Smooth muscle cell (in vitro differentiated cells): ENCODE measurements at regions not wholly inside any gene's neighbourhood (a gene's known extent, or its start where the extent isn't known, plus 50 kb on each side); places are given as distances from the start of the nearest gene placed in this dataset.

Experiments
- DNase-seq: peaks from one replicate; lab custom pipeline; 2025; ENCODE audit not compliant: unreplicated experiment; lab: John Stamatoyannopoulos, UW
- H2AFZ ChIP-seq: fragments of 200-600 bp; sonication (generic); 2 replicates; pipeline ENCODE4 v1.6.0; 2016; ENCODE audit warnings: antibody characterized with exemption, low read depth, mild to moderate bottlenecking
- H3F3A ChIP-seq: fragments of 200-600 bp; sonication (generic); 2 replicates; pipeline ENCODE4 v1.6.0; 2017; ENCODE audit warnings: antibody characterized with exemption, low read depth
- H3K27ac ChIP-seq: fragments of 200-600 bp; sonication (generic); 2 replicates; pipeline ENCODE4 v1.5.1; 2016; ENCODE audit warnings: low read depth, mild to moderate bottlenecking
- H3K27me3 ChIP-seq: fragments of 200-600 bp; sonication (generic); 2 replicates; pipeline ENCODE4 v1.6.1; 2016; ENCODE audit warnings: low read depth, mild to moderate bottlenecking
- H3K36me3 ChIP-seq: fragments of 200-600 bp; sonication (generic); 2 replicates; pipeline ENCODE4 v1.5.1; 2016; ENCODE audit warnings: low read depth
- H3K4me1 ChIP-seq: fragments of 200-600 bp; sonication (generic); 2 replicates; pipeline ENCODE4 v1.5.1; 2016; ENCODE audit warnings: low read depth
- H3K4me2 ChIP-seq: fragments of 200-600 bp; sonication (generic); 2 replicates; pipeline ENCODE4 v1.6.0; 2016; ENCODE audit warnings: mild to moderate bottlenecking
- H3K4me3 ChIP-seq: fragments of 200-600 bp; sonication (generic); 2 replicates; pipeline ENCODE4 v1.5.1; 2016; ENCODE audit warnings: mild to moderate bottlenecking
- H3K79me2 ChIP-seq: fragments of 200-600 bp; sonication (generic); 2 replicates; pipeline ENCODE4 v1.6.0; 2016; ENCODE audit warnings: low read depth, mild to moderate bottlenecking
- H3K9ac ChIP-seq: fragments of 200-600 bp; sonication (generic); 2 replicates; pipeline ENCODE4 v1.6.0; 2016; ENCODE audit warnings: low read depth
- H3K9me3 ChIP-seq: fragments of 200-600 bp; sonication (generic); replicated peaks from 2 replicates; pipeline ENCODE4 v1.5.1; 2016; ENCODE audit warnings: low read depth
- H4K20me1 ChIP-seq: fragments of 200-600 bp; sonication (generic); 2 replicates; pipeline ENCODE4 v1.6.0; 2016; ENCODE audit warnings: low read depth
- WGBS: methylation state at CpG from one replicate; pipeline ENCODE4 v1.1.7; 2016; ENCODE audit warnings: low lambda C conversion rate; 5-methylcytosine and 5-hydroxymethylcytosine counted together
- TF ChIP-seq, protein P1 (sequence below): fragments of 200-600 bp; sonication (generic); IDR thresholded peaks from 2 replicates; pipeline ENCODE4 v1.5.1; 2017; ENCODE audit warnings: borderline replicate concordance, mild to moderate bottlenecking, antibody characterized with exemption; ENCODE audit not compliant: insufficient read depth, poor library complexity, severe bottlenecking

DNA sequence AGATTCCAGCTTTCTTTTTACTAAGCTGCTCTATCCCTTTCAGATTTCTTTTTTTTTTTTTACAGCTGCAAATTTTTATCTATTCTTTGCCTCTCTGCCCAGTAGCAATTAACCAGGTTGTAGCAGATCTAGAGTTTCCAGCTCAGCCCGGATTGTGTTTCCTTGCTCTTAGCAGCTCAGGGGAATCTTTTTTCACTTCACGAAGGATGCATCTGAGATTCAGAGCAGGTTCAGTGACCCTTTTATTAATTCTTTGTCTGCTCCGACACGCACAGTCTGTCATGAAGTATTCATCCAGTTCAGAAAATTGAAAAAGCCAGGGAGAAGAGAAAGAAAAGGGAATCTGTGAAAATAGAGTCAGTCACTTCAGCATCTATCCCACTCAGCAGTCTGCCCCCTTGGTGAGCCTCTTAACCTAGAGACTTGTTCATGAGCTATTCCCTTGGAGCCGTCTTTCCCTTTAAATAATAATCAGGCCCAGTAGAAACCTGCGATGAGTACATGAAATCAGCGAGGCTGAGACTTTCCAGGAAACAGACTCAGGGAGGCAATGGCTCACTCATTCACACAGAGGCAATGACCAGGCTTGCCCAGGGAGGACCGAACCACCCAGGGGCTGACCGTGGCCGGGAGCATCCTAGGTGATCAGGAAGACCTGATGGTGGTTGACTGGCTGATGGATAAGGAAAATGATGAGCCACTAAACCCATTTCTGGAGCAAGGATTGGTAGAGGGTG, 103.4 kb upstream of the ITGA6 start:
- DNase-seq: no peak
- 88% methylated on average over 10 of the region's 10 CpGs for WGBS
- H3K27ac ChIP-seq: no peak overlapping the region
- TF ChIP-seq, protein P1, sequence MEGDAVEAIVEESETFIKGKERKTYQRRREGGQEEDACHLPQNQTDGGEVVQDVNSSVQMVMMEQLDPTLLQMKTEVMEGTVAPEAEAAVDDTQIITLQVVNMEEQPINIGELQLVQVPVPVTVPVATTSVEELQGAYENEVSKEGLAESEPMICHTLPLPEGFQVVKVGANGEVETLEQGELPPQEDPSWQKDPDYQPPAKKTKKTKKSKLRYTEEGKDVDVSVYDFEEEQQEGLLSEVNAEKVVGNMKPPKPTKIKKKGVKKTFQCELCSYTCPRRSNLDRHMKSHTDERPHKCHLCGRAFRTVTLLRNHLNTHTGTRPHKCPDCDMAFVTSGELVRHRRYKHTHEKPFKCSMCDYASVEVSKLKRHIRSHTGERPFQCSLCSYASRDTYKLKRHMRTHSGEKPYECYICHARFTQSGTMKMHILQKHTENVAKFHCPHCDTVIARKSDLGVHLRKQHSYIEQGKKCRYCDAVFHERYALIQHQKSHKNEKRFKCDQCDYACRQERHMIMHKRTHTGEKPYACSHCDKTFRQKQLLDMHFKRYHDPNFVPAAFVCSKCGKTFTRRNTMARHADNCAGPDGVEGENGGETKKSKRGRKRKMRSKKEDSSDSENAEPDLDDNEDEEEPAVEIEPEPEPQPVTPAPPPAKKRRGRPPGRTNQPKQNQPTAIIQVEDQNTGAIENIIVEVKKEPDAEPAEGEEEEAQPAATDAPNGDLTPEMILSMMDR: no peak
- no peaks in the 10 kb centered on the region for H3K4me1 ChIP-seq
- no peak overlapping the region for H3K4me3 ChIP-seq
- H2AFZ ChIP-seq: no peak overlapping the region
- no peaks in the 10 kb centered on the region for H3K79me2 ChIP-seq
- peaks cover 5% of the 10 kb centered on the region for H3F3A ChIP-seq
- H4K20me1 ChIP-seq: no peaks in the 10 kb centered on the region
- H3K9me3 ChIP-seq: no peaks in the 10 kb centered on the region
- H3K9ac ChIP-seq: no peak overlapping the region
- H3K4me2 ChIP-seq: no peak overlapping the region
- no peaks in the 10 kb centered on the region for H3K36me3 ChIP-seq
- no peaks in the 10 kb centered on the region for H3K27me3 ChIP-seq

DNA sequence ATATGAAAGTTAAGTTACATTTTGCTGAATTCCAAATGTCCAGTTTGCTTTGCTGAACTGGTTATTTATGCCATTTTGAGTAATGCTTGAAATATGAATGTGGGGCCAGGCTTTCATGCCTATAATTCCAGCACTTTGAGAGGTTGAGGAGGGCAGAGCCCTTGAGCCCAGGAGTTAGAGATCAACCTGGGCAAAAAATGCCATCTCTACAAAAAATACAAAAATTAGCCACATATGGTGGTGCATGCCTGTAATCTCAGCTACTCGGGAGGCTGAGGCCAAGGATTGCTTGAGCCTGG, 101.2 kb upstream of the ITGA6 start:
- Histone ChIP-seq H3F3A (peaks cover 5% of the 10 kb centered on the region), H3K4me1 (no peaks in the 10 kb centered on the region), H3K4me3 (no peak overlapping the region), H3K9ac (no peak overlapping the region), H3K27ac (no peak overlapping the region), H3K36me3 (no peaks in the 10 kb centered on the region), H3K4me2 (peak overlapping the region; percentile 30), H4K20me1 (no peaks in the 10 kb centered on the region), H3K27me3 (no peaks in the 10 kb centered on the region), H2AFZ (peak overlapping the region; percentile 4), H3K9me3 (no peaks in the 10 kb centered on the region), H3K79me2 (no peaks in the 10 kb centered on the region)
- no peak for DNase-seq
- TF ChIP-seq, protein P1: no peak
- WGBS: 69% methylated on average over 1 of the region's 1 CpG

DNA sequence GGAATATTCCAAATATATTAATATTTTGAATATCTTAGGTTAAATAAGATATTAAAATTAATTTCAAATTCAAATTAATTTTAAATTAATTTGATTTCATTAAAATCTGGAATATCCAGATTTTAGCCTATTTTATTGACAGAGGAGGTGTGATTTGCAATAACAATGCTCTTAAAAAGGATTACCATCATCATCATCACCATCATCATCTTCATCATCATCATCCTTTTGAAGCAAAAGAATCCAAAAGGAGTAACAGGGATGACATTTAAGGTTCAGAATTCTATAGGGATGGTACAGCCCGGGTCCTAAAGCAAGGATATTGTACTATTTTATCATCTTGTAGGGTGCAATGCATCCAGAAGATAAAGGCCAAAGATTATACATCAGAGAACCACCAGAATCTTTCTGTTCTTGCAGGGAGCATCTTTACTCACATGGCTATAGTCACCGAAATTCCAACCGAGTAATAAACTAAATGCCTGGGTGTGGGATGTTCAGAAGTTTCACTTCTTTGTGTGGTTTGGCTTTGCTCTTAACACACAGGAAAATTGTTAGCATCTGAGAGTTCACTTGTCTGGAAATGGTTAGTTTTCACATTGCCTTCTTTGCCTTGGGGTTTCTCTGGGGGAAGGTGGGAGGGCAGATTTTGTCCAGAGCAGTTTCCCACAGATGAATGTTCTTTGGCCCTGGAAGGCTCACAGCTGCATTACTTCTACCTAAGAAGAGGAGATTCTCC, 99.1 kb upstream of the ITGA6 start:
- Histone ChIP-seq H3K27ac (no peak overlapping the region), H4K20me1 (no peaks in the 10 kb centered on the region), H3K27me3 (no peaks in the 10 kb centered on the region), H3K36me3 (no peaks in the 10 kb centered on the region), H3K9ac (no peak overlapping the region), H3K4me3 (no peak overlapping the region), H2AFZ (no peak overlapping the region), H3F3A (peaks cover 5% of the 10 kb centered on the region), H3K4me2 (no peak overlapping the region), H3K4me1 (no peaks in the 10 kb centered on the region), H3K9me3 (no peaks in the 10 kb centered on the region), H3K79me2 (no peaks in the 10 kb centered on the region)
- DNase-seq: no peak
- WGBS: 64% methylated on average over 3 of the region's 3 CpGs
- TF ChIP-seq, protein P1: no peak

DNA sequence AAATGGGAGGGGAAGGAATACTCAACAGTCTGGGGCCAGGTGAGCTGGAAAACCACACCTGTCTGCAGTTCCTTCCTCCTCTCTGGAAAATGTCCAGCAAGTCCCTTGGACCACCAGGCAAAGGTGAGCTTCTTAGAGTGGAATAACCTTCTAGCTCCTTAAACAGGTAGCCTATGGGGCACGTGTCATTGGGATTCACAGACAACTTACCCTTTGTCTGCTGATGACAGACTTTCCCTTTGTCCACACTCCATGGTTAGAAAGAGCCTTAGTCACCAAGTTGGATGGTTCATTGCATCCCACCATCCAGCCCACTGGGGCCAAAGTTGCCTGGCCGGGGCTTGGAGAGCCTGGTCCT, 98.0 kb upstream of the ITGA6 start:
- 94% methylated on average over 2 of the region's 2 CpGs for WGBS
- TF ChIP-seq, protein P1: no peak
- no peak overlapping the region for H3K27ac ChIP-seq
- no peaks in the 10 kb centered on the region for H3K27me3 ChIP-seq
- H3K9me3 ChIP-seq: no peaks in the 10 kb centered on the region
- no peaks in the 10 kb centered on the region for H4K20me1 ChIP-seq
- H3K4me3 ChIP-seq: no peak overlapping the region
- H2AFZ ChIP-seq: no peak overlapping the region
- no peaks in the 10 kb centered on the region for H3K4me1 ChIP-seq
- no peaks in the 10 kb centered on the region for H3K79me2 ChIP-seq
- no peak for DNase-seq
- peaks cover 5% of the 10 kb centered on the region for H3F3A ChIP-seq
- no peaks in the 10 kb centered on the region for H3K36me3 ChIP-seq
- H3K4me2 ChIP-seq: no peak overlapping the region
- no peak overlapping the region for H3K9ac ChIP-seq
